Naive B cell (primary cell): ENCODE measurements at regions not wholly inside any gene's neighbourhood (a gene's known extent, or its start where the extent isn't known, plus 50 kb on each side); places are given as distances from the start of the nearest gene placed in this dataset.
A peak's percentile ranks its signal among the peaks of the same experiment; 100 is the strongest.

Experiments
- ATAC-seq, 2 donors: fragments of 150-1000 bp; cut with Tn5 transposase; 2 replicates each; pipeline ENCODE4 v1.10.0; 2021; ENCODE audit warnings: low read depth in 2 of 2, mild to moderate bottlenecking in 2 of 2, moderate library complexity in 2 of 2
- DNase-seq: peaks from one replicate; pipeline ENCODE4 v3.0.0; 2022
- H3K27ac Mint-ChIP-seq, 6 donors: one replicate each; pipeline ENCODE4 v1.8.0; 2020 to 2022; ENCODE audit warnings: mild to moderate bottlenecking in 6 of 6, mixed read lengths in 6 of 6, moderate library complexity in 5 of 6, inconsistent platforms in 2 of 6
- H3K27me3 Mint-ChIP-seq, 3 donors: one replicate each; pipeline ENCODE4 v1.8.0; 2021 to 2022; ENCODE audit warnings: mixed read lengths in 3 of 3, mild to moderate bottlenecking in 1 of 3
- H3K36me3 Mint-ChIP-seq, 2 donors: one replicate each; pipeline ENCODE4 v1.8.0; 2020 to 2022; ENCODE audit warnings: mixed read lengths in 2 of 2, inconsistent platforms in 1 of 2, mild to moderate bottlenecking in 1 of 2
- H3K4me1 Mint-ChIP-seq, 3 donors: one replicate each; pipeline ENCODE4 v1.8.0; 2020 to 2022; ENCODE audit warnings: mixed read lengths in 3 of 3, inconsistent platforms in 1 of 3, mild to moderate bottlenecking in 1 of 3, moderate library complexity in 1 of 3
- H3K4me3 Mint-ChIP-seq, 8 donors: one replicate each; pipeline ENCODE4 v1.8.0; 2020 to 2022; ENCODE audit warnings: mild to moderate bottlenecking in 8 of 8, mixed read lengths in 8 of 8, moderate library complexity in 8 of 8, inconsistent platforms in 2 of 8
- H3K9me3 Mint-ChIP-seq, 7 donors: one replicate each; pipeline ENCODE4 v1.8.0; 2020 to 2022; ENCODE audit warnings: mixed read lengths in 7 of 7, mild to moderate bottlenecking in 5 of 7, inconsistent platforms in 2 of 7, moderate library complexity in 1 of 7

DNA sequence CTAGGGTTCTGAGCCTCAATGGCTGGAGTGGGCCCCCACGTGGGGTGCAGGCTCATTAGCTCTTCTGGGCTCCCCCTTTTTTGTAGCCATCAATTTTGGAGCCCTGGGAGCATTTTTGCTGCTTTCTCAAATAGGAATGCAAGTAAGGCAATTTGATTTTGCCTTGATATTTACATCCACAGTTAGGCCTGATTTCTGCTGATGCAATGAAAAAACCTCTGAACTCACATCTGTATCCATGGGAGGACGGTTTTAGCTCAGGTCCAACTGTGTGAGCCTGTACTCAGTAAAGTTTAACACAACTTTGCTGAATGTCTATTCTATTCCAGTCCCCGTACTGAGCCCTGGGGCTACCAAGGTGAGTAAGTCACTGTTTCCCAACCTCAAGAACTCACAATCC is 425.0 kb downstream of the HAPSTR1 start:
- no peaks in the 10 kb centered on the region for H3K36me3 Mint-ChIP-seq
- H3K4me1 Mint-ChIP-seq, result no peaks in the 10 kb centered on the region
- no peak for DNase-seq
- H3K27ac Mint-ChIP-seq, result no peak overlapping the region
- peaks cover 0 to 15% (median 0%) of the 10 kb centered on the region in 3 donors for H3K27me3 Mint-ChIP-seq
- H3K9me3 Mint-ChIP-seq, result peaks cover 0 to 27% (median 3%) of the 10 kb centered on the region in 7 donors
- no peak overlapping the region for H3K4me3 Mint-ChIP-seq
- ATAC-seq, result no peak

DNA sequence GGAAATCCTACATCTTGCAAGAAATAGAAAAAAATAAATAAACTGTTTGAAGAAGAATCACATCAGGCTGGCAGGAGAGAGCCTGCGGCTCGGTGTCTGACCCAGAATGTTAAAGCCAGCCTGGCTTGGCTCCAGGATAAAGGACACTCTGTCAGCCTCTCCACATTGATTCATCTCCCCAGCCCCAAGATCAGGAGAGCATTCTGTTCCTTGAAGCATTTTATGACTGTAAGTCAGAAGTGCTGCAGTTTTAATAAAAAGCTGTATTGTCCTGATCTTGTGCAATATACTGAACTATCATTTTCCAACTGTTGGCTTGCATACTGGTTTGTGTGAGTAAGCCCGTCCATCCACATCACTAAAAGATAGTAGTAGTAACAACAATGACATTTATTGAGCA is 426.6 kb downstream of the HAPSTR1 start:
- DNase-seq, result no peak
- H3K9me3 Mint-ChIP-seq, result peaks cover 0 to 17% (median 4%) of the 10 kb centered on the region in 7 donors
- H3K4me3 Mint-ChIP-seq, result no peak overlapping the region
- H3K36me3 Mint-ChIP-seq, result no peaks in the 10 kb centered on the region
- peaks cover 0 to 15% (median 0%) of the 10 kb centered on the region in 3 donors for H3K27me3 Mint-ChIP-seq
- H3K27ac Mint-ChIP-seq, result no peak overlapping the region
- ATAC-seq, result no peak
- H3K4me1 Mint-ChIP-seq, result no peaks in the 10 kb centered on the region

DNA sequence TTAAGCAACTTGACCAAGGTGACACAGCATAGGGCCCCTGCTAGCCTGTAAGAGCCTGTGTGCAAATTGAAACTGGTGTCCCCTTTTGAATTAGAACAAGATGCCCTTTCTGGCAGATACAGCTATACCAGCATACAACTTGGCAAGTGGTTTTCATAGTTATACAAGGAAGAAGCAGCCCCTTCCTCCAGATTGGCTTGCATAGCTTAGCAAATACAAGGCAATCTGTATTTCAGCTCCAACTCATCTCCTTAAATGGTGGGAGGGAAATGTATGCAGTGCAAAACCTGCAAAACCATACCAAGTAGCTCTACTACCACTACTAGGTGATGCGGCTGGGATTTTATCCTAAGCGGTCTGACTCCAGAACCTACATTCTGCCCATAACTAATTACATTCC is 427.1 kb downstream of the HAPSTR1 start:
- H3K27ac Mint-ChIP-seq, result no peak overlapping the region
- H3K27me3 Mint-ChIP-seq, result peaks cover 0 to 15% (median 0%) of the 10 kb centered on the region in 3 donors
- DNase-seq (no peak), ATAC-seq (no peak)
- H3K36me3 Mint-ChIP-seq, result no peaks in the 10 kb centered on the region
- H3K4me3 Mint-ChIP-seq, result no peak overlapping the region
- H3K9me3 Mint-ChIP-seq, result peaks cover 0 to 12% (median 3%) of the 10 kb centered on the region in 7 donors
- no peaks in the 10 kb centered on the region for H3K4me1 Mint-ChIP-seq

DNA sequence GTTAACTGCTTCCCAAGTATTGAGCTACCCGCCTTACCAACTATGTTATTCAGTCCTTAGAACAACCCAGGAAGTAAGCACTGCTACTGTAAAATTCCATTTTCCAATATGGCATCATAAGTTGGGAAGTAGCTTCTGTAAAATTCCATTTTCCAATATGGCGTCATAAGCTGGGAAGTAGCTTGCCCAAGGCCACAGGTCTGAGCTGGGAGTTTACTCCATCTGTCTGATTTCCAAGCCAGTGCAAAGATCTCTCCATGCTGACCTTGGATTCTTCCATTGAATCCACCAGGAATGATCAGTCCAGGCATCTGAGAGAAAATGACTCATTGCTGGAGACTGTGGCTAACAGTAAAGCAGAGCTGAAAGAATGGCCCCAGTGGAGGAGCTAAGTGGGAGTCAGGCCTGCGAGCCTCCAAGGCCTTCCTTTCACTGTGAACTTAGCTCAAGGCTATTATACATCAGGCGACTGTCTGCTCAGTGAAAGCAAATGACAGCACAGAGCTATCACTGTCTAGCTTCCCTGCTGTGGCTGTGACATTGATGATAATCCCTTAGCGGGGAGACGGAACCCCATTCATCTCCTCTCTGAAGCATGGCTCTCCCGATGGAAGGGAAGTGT is 430.4 kb downstream of the HAPSTR1 start:
- peaks cover 8 to 20% (median 15%) of the 10 kb centered on the region in 3 donors for H3K27me3 Mint-ChIP-seq
- ATAC-seq (no peak), DNase-seq (no peak)
- no peaks in the 10 kb centered on the region for H3K4me1 Mint-ChIP-seq
- no peaks in the 10 kb centered on the region for H3K36me3 Mint-ChIP-seq
- H3K27ac Mint-ChIP-seq, result no peak overlapping the region
- H3K9me3 Mint-ChIP-seq, result peaks cover 0 to 19% (median 3%) of the 10 kb centered on the region in 7 donors
- H3K4me3 Mint-ChIP-seq, result no peak overlapping the region

DNA sequence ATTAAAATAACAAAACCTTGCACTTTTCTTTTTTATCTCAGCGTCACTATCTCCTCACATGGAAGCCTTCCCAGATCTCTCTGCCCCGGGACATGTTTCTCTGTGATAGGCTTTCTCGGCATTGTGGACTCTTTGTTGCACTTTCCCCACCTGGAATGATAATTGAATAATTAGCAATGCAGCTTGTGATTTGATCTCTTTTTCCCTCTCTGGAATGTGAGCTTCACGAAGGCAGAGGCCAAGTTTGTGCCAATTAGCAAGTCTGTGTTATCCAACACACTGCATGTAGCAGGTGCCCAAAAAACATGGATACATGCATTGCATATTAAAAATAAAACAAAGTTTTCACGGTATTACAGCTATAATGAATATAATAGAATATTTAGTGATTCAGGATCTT is 431.2 kb downstream of the HAPSTR1 start:
- no peaks in the 10 kb centered on the region for H3K36me3 Mint-ChIP-seq
- no peak for ATAC-seq
- peaks cover 8 to 17% (median 15%) of the 10 kb centered on the region in 3 donors for H3K27me3 Mint-ChIP-seq

DNA sequence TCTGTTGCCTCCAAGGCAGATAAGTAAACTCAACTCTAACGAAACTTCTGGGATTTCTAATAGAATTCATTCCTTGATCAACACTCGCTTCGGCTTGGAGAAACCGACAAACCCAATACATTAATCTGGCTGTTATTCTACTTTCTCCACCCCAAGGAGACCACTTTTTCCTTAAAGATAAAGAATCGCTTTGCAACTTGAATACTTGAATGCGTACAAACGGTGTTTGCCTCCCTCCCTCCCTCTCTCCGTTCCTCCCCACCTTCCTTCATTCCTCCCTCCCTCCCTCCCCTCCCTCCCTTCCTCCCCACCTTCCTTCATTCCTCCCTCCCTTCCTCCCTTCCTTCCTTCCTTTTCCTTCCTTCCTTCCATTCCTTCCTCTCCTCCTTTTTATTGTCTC is 432.6 kb downstream of the HAPSTR1 start:
- ATAC-seq, result no peak
- H3K9me3 Mint-ChIP-seq, result peaks cover 0 to 19% (median 3%) of the 10 kb centered on the region in 7 donors

More for the DNA sequence above, 431.2 kb downstream of the HAPSTR1 start:
- no peak overlapping the region for H3K27ac Mint-ChIP-seq
- H3K4me3 Mint-ChIP-seq, result no peak overlapping the region
- DNase-seq, result no peak
- no peaks in the 10 kb centered on the region for H3K4me1 Mint-ChIP-seq
- H3K9me3 Mint-ChIP-seq, result peaks cover 0 to 19% (median 3%) of the 10 kb centered on the region in 7 donors

DNA sequence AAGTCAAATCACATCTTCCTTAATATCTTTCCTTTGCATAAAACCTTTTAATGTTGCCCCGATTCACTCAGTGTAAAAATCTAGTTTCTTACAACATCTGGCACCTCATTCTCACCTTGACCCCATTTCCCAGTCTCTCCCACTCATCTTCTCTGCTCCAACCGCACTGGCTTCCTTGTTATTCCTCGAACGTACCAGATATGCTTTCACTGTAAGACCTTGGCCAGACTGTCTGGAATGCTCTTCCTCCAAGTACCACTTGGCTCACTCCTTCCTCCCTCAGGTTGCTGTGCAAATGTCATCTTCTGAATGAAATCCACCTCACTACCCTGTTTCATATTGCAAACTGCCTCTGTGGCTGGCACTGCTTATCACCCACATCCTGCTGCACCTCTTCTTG is 433.6 kb downstream of the HAPSTR1 start:
- H3K36me3 Mint-ChIP-seq, result no peaks in the 10 kb centered on the region
- H3K4me3 Mint-ChIP-seq, result peak overlapping the region in 1 of 8 donors; percentile 12

More for the DNA sequence above, 432.6 kb downstream of the HAPSTR1 start:
- Mint-ChIP-seq H3K4me1 (no peaks in the 10 kb centered on the region), H3K27me3 (peaks cover 8 to 15% (median 10%) of the 10 kb centered on the region in 3 donors), H3K27ac (no peak overlapping the region), H3K36me3 (no peaks in the 10 kb centered on the region), H3K4me3 (no peak overlapping the region)
- no peak for DNase-seq

DNA sequence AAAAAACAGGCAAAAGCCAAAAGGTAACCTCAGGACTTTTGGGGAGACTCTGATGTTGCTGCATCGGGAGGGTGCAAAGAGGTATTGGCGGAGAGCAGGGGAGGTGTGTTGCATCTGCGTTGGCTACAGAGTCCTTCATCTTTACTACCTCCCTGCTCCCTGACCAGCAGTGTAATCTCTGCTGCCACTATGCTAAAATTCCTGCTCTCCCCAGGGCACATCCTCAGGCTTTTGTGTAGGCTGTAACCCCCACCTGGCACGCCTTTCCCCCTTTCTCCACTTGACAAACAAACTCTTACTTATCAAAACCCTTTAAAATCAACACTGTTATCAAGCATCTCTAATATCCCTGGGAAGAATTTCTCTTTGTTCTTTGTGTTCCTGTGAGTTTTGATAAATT is 435.3 kb downstream of the HAPSTR1 start:
- DNase-seq (no peak), ATAC-seq (no peak)
- peaks cover 0 to 19% (median 3%) of the 10 kb centered on the region in 7 donors for H3K9me3 Mint-ChIP-seq
- no peaks in the 10 kb centered on the region for H3K4me1 Mint-ChIP-seq
- H3K27me3 Mint-ChIP-seq, result peaks cover 5 to 15% (median 8%) of the 10 kb centered on the region in 3 donors
- H3K4me3 Mint-ChIP-seq, result no peak overlapping the region
- no peaks in the 10 kb centered on the region for H3K36me3 Mint-ChIP-seq
- H3K27ac Mint-ChIP-seq, result no peak overlapping the region

More for the DNA sequence above, 433.6 kb downstream of the HAPSTR1 start:
- no peak for DNase-seq
- no peak for ATAC-seq
- Mint-ChIP-seq H3K9me3 (peaks cover 0 to 19% (median 3%) of the 10 kb centered on the region in 7 donors), H3K27ac (no peak overlapping the region), H3K4me1 (no peaks in the 10 kb centered on the region), H3K27me3 (peaks cover 8 to 15% (median 10%) of the 10 kb centered on the region in 3 donors)

DNA sequence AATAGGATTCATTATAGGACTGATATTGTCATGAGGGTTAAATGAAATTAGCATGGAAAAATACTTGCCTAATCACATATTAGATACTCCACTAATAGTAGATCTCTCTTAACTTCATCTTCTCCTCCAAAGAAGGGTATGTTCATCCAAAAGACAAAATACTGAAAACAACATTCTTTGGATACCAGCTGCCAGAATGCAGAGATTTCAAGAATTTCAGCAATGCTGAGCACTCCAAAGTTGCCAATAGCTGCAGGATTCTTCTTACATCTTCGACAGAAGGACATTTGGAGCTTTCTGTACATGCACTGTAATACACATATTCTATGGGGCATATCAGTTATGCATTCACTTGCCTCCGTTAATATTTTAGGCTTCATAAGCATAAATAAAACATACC is 436.5 kb downstream of the HAPSTR1 start:
- ATAC-seq, result no peak
- Mint-ChIP-seq H3K4me3 (no peak overlapping the region), H3K27me3 (peaks cover 5 to 15% (median 8%) of the 10 kb centered on the region in 3 donors), H3K9me3 (peaks cover 5 to 19% (median 10%) of the 10 kb centered on the region in 7 donors), H3K4me1 (no peaks in the 10 kb centered on the region), H3K27ac (no peak overlapping the region), H3K36me3 (no peaks in the 10 kb centered on the region)
- no peak for DNase-seq

DNA sequence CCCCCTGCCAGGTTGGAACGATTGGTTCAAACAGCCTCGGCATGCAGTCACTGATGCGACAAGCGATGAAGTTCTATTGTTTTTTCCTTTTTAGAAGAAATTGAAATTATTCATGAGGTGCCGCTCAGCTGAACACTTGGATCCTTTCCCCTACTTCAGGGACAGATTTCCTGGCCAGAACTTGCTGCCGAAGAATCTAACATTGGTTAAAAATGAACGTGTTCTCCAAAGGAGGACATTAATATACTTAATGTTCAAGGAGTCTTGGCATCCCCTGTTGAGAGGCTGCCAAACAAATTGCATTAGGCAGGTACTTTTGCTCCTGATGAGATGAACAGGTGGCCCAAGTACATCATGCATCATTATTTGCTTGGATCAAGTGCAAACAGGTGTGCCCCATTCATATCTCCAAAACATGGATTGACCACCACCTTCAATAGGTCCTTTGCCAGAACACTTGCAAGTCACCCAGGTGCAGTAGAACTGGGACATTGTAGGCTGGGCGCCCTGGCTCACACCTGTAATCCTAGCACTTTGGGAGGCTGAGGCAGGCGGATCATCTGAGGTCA is 437.2 kb downstream of the HAPSTR1 start:
- Mint-ChIP-seq H3K36me3 (no peaks in the 10 kb centered on the region), H3K4me3 (no peak overlapping the region), H3K27ac (no peak overlapping the region), H3K4me1 (no peaks in the 10 kb centered on the region), H3K9me3 (peaks cover 5 to 19% (median 11%) of the 10 kb centered on the region in 7 donors), H3K27me3 (peaks cover 5 to 15% (median 8%) of the 10 kb centered on the region in 3 donors)
- ATAC-seq (no peak), DNase-seq (no peak)

DNA sequence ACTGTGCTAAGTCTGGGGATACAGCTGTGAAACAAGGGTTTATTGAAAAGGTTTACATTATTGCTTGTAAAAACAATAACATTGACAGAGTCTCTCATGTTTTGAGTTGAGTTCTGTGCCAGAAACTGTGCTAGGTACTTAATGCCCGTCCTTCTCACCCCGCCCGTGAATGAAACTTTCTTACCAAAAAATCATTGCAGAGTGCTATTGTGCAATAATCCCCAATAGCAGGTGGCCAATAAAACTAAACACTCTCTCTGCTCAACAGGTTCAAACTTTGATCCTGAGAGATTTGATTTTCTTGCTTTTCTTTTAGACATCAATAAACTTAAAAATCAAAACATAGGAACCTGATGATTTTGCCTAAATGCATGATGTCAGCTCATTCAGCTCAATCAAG is 441.6 kb downstream of the HAPSTR1 start:
- H3K36me3 Mint-ChIP-seq, result peaks cover 0 to 10% of the 10 kb centered on the region in 2 donors
- H3K4me1 Mint-ChIP-seq, result no peaks in the 10 kb centered on the region
- no peak for ATAC-seq
- no peak for DNase-seq
- peaks cover 0 to 8% (median 5%) of the 10 kb centered on the region in 3 donors for H3K27me3 Mint-ChIP-seq
- H3K9me3 Mint-ChIP-seq, result peaks cover 5 to 27% (median 13%) of the 10 kb centered on the region in 7 donors
- H3K4me3 Mint-ChIP-seq, result no peak overlapping the region
- H3K27ac Mint-ChIP-seq, result no peak overlapping the region

DNA sequence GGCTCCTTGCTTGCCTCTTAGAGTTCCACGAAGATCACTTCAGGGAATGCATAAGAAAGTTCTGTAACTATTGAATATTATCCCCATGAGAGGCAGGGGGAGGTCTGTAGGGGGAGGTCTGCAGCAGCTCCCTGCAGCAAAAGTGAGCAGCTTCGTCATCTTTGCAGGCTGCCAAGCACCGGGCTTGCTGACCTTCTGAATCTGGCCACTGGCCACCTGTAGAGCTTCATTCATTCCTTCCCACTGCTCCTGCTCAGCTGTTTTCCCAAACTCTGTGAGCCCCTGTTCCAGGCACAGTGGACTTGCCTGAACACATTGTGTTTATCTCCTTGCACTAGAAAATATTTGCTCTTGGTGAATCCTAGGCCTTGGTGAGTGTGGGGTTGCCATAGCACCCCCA is 443.3 kb downstream of the HAPSTR1 start:
- H3K4me1 Mint-ChIP-seq, result no peaks in the 10 kb centered on the region
- no peak for ATAC-seq
- H3K36me3 Mint-ChIP-seq, result peaks cover 0 to 10% of the 10 kb centered on the region in 2 donors
- peaks cover 0 to 8% (median 5%) of the 10 kb centered on the region in 3 donors for H3K27me3 Mint-ChIP-seq
- H3K9me3 Mint-ChIP-seq, result peaks cover 5 to 37% (median 18%) of the 10 kb centered on the region in 7 donors
- DNase-seq, result no peak
- no peak overlapping the region for H3K4me3 Mint-ChIP-seq
- H3K27ac Mint-ChIP-seq, result no peak overlapping the region

DNA sequence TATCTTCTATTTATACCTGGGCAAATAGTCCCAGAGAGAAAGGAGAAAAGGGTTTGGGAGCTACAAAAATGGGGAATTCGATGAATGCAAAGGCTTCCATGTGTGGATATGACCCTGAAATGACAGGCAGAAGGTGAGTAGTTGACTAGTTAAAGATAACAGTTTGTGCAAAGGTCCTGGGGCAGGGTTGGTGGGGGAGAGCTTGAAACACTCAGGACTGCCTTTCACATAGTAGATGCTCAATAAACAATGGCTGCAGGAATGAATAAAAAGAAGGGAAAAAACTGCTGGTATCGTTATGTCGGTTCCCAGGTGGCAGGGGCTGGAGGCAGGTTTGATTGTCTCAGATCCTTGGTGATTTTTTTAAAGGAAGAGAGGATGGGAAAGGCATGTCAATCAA is 445.5 kb downstream of the HAPSTR1 start:
- Mint-ChIP-seq H3K27ac (no peak overlapping the region), H3K27me3 (peaks cover 0 to 8% (median 5%) of the 10 kb centered on the region in 3 donors), H3K36me3 (peaks cover 0 to 10% of the 10 kb centered on the region in 2 donors), H3K9me3 (peaks cover 3 to 37% (median 18%) of the 10 kb centered on the region in 7 donors), H3K4me3 (no peak overlapping the region), H3K4me1 (no peaks in the 10 kb centered on the region)
- DNase-seq (no peak), ATAC-seq (no peak)

DNA sequence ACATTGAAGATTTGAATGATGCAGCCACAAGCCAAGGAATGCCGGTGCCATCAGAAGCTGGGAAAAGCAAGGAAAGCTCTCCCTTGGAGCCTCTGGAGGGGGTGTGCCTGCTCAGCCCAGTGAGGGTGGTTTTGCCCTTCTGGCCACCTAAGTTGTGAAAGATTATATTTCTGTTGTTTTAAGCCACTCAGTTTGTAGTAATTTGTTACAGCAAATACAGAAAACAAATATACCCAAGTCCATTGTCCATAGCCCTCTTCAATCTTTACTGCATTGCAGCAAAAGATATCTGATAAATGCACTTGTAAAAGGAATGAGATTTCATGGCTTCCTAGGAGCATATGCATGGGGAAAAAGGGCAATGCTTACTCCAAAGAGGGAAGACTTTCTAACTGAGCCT is 447.9 kb downstream of the HAPSTR1 start:
- H3K9me3 Mint-ChIP-seq, result peaks cover 0 to 20% (median 9%) of the 10 kb centered on the region in 7 donors
- DNase-seq, result no peak
- no peaks in the 10 kb centered on the region for H3K4me1 Mint-ChIP-seq
- H3K27ac Mint-ChIP-seq, result no peak overlapping the region
- H3K4me3 Mint-ChIP-seq, result no peak overlapping the region
- no peak for ATAC-seq
- peaks cover 0 to 10% of the 10 kb centered on the region in 2 donors for H3K36me3 Mint-ChIP-seq
- peaks cover 0 to 8% (median 5%) of the 10 kb centered on the region in 3 donors for H3K27me3 Mint-ChIP-seq
